ENCODE measurements at regions not wholly inside any gene's neighbourhood (a gene's known extent, or its start where the extent isn't known, plus 50 kb on each side); places are given as distances from the start of the nearest gene placed in this dataset.

DNA sequence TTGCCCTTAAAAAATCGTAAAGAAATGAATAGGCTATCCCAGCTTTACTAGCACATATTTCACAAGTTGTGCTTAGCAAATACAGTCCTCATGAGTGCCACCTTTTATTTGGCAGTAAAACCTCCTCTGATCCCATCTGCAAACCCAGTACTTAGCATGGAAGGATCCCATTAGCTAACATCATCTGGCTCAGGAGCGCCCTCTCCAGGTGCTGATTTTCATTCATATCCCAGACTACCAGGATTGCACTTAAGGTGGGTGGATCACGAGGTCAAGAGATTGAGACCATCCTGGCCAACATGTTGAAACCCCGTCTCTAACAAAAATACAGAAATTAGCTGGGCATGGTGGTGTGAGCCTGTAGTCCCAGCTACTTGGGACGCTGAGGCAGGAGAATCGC is 76.1 kb upstream of the PAX6 start:
- DNase-seq, result no peak

DNA sequence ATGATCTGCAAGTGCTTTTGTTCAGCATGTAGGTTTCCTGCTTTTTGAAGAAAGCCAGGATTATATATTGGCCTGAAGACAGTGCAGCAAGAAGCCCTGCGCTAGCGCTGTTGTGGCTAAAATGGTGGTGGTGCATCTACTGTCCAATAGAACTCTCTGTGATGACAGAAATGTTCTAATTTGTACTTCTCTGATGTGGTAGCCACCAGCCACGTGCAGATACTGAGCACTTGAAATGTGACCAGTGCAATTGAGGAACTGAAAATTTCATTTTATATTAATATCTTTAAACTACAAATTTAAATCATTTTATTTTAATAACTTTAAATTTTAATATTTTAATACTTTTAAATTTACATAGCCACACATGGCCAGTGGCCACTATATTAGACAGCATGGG is 73.0 kb upstream of the PAX6 start:
- DNase-seq, result no peak

GRCh38 chr11:31883435-31883834 is 72.3 kb upstream of the PAX6 start:
- no peak for DNase-seq

GRCh38 chr11:31882951-31883392 is 71.8 kb upstream of the PAX6 start:
- DNase-seq, result no peak

DNA sequence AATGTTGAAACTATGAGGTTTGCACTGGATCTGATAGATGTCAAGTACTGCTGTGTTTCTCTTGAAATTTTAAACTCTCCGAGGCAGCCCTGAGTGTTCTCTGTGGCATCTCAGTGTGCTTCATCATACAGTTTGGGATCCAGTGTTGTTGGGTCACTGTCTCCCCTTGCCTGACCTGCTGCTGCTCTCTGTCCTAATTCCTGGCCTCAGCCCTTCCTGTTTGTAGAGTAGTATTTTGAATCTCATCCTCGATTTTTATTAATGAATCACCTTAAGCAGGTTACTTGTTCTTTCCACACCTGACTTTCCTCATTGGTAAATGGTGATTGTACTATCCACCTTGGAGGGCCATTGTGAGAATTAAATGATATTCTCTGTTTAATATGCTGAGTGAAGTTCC is 70.7 kb upstream of the PAX6 start:
- DNase-seq, result no peak

DNA sequence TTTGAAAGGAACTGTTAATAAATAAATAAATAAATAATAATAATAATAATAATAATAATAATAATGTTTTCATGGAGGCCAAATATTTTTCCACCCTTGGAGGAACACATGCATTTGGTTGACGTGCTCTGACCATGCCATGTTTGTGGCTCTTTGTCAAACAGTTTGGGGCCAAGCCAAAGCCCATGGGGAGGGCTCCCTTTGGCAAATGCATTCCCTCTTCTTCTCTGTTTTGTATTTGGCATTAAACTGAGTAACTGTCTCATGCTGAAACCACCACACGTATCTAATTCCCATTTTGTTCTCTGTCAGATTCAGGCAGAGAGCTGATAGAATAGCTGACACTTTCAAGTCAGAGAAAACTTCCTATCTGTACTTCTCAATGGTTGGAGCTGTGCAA is 68.6 kb upstream of the PAX6 start:
- DNase-seq, result no peak

GRCh38 chr11:31877863-31878262 is 66.7 kb upstream of the PAX6 start:
- DNase-seq, result no peak

GRCh38 chr11:31877083-31877482 is 66.0 kb upstream of the PAX6 start:
- DNase-seq, result no peak

GRCh38 chr11:31875866-31876560 is 64.9 kb upstream of the PAX6 start:
- no peak for DNase-seq

DNA sequence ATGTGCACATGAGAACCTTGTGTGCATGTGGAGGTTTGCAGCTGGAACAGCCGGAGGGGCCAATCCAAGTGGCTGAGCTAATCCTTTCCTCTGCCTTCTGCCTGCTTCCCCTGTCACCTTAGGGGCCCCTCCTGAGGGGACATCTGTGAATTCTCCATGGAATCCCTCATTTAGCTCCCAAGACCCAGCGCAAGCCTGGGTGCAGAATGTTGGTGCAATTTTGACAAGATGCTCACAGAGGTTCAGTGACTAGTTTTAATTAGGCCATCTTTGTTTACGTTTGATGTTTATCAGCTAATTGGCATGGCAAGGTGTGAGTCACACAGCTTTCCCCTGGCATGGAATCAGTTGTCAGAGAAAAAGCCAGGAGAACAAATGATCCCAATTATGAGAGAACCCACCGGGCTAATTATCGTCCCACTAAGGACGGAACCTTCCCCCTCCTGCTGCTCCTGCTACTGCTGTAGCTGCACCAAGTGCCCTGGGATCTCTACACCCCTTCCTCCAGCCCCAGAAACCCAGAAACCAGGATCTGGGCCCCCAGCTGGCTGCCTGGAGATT is 63.6 kb upstream of the PAX6 start:
- no peak for DNase-seq

DNA sequence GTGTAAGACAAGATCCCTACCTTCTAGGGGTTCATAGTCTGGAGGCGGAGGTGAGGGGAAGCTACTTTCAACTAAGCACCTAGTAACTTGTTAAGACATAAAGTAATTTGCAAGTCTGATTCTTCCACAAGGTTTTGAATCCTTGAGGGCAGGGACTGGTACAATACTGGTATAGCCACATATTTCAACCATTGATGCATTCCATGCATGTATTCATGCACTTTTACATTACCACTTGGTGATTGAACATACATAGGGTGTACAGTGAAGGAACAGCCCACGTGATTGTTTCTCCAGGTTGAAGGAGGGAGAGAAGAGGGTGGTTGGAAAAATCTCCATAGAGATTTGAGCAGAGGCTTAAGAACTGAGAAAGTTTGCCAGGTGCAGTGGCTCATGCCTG is 62.0 kb upstream of the PAX6 start:
- DNase-seq, result no peak

DNA sequence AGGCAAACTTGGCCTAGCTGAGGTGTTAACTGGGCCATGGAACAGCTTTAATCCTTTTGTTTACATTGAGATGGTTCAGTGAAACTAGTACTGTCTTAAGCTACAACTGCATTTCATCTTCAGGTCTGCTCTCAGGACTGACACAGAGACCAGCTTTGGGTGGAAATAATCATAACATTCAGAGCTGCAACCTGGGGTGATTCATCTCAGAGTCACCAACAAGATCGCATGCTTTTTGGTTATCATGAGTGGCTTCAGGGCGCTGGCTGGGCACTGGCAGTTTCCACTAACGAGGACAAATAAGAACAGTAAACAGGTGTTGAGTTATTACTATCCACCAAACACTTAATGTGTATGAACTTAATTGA is 60.9 kb upstream of the PAX6 start:
- DNase-seq, result no peak

- no peak for DNase-seq
These were observed 60.4 kb upstream of the PAX6 start for GRCh38 chr11:31871310-31872075.

- DNase-seq, result peak; percentile 37
These were observed 59.6 kb upstream of the PAX6 start for GRCh38 chr11:31870609-31871309.

DNA sequence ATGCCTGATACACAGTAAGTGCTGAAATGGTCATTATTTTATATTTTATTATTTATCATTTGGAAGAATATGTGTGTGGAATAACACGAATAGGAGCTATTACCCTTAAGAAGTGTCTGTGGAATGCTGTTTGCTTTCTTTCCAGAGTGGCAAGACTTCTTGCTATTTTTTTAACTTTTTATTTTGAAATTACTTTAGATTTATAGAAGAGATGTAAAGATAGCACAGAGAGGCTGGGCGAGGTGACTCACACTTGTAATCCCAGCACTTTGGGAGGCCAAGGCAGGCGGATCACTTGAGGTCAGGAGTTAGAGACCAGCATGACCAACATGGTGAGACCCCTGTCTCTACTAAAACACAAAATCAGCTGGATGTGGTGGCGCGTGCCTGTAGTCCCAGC is 58.9 kb upstream of the PAX6 start:
- DNase-seq, result no peak

- DNase-seq, result no peak
These were observed 54.6 kb upstream of the PAX6 start for GRCh38 chr11:31865606-31866300.

- DNase-seq, result no peak
These were observed 52.2 kb upstream of the PAX6 start for GRCh38 chr11:31863170-31863832.

DNA sequence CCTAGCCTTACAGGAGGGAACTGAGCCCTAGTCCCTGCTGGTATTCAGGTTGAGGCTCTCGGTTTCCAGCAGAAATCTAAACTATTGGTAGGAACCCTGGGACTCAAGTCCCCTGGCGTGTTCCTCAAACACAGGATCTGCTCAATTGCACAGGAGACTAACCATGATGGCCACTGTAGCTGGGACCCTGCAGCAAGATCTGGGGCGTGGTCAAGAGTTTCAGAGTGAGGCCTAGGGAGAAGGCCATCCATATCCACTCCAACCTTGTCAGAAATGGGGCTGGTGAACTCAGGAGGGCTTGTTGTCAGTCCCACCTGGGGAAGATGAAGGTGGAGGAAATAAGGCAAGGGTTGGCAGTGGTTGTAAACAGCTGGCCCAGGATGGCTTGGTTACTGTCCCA is 49.9 kb upstream of the PAX6 start:
- DNase-seq, result no peak

Data from DMS79 treated with DMSO at 0.1 percent for 48 hours (cell line).